ENCODE measurements at regions not wholly inside any gene's neighbourhood (a gene's known extent, or its start where the extent isn't known, plus 50 kb on each side); places are given as distances from the start of the nearest gene placed in this dataset.

- no peak overlapping the region for H3K4me3 Mint-ChIP-seq
- H3K27me3 Mint-ChIP-seq (ENCODE audit: low read depth): no peaks in the 10 kb centered on the region
- no peaks in the 10 kb centered on the region for H3K36me3 Mint-ChIP-seq (ENCODE audit: insufficient read depth)
- H3K4me1 Mint-ChIP-seq (ENCODE audit: low read depth): no peaks in the 10 kb centered on the region
- DNase-seq (no peak), ATAC-seq (no peak)
- H3K9me3 Mint-ChIP-seq: no peaks in the 10 kb centered on the region
Measured at GRCh38 chr18:24868311-24868710, 407.9 kb downstream of the HRH4 start.

- H3K9me3 Mint-ChIP-seq: no peaks in the 10 kb centered on the region
- peaks cover under 1% of the 10 kb centered on the region for H3K27me3 Mint-ChIP-seq (ENCODE audit: low read depth)
- no peaks in the 10 kb centered on the region for H3K4me1 Mint-ChIP-seq (ENCODE audit: low read depth)
- DNase-seq (no peak), ATAC-seq (no peak)
- no peaks in the 10 kb centered on the region for H3K36me3 Mint-ChIP-seq (ENCODE audit: insufficient read depth)
- no peak overlapping the region for H3K4me3 Mint-ChIP-seq
Measured at GRCh38 chr18:24868760-24869237, 408.4 kb downstream of the HRH4 start.

GRCh38 chr18:24869285-24869684 is 408.8 kb downstream of the HRH4 start:
- H3K36me3 Mint-ChIP-seq (ENCODE audit: insufficient read depth): no peaks in the 10 kb centered on the region
- peaks cover 2% of the 10 kb centered on the region for H3K27me3 Mint-ChIP-seq (ENCODE audit: low read depth)
- H3K9me3 Mint-ChIP-seq: no peaks in the 10 kb centered on the region
- H3K4me1 Mint-ChIP-seq (ENCODE audit: low read depth): no peaks in the 10 kb centered on the region
- no peak for ATAC-seq
- DNase-seq: no peak
- H3K4me3 Mint-ChIP-seq: no peak overlapping the region

- ATAC-seq: no peak
- H3K27me3 Mint-ChIP-seq (ENCODE audit: low read depth): peaks cover 2% of the 10 kb centered on the region
Measured at GRCh38 chr18:24875286-24875685, 414.8 kb downstream of the HRH4 start.

GRCh38 chr18:24875777-24876176 is 415.3 kb downstream of the HRH4 start:
- H3K4me3 Mint-ChIP-seq: no peak overlapping the region
- H3K4me1 Mint-ChIP-seq (ENCODE audit: low read depth): no peaks in the 10 kb centered on the region
- ATAC-seq: no peak
- no peak for DNase-seq
- no peaks in the 10 kb centered on the region for H3K9me3 Mint-ChIP-seq
- no peaks in the 10 kb centered on the region for H3K36me3 Mint-ChIP-seq (ENCODE audit: insufficient read depth)
- H3K27me3 Mint-ChIP-seq (ENCODE audit: low read depth): peaks cover 2% of the 10 kb centered on the region

More at GRCh38 chr18:24875286-24875685, 414.8 kb downstream of the HRH4 start:
- no peaks in the 10 kb centered on the region for H3K9me3 Mint-ChIP-seq
- no peaks in the 10 kb centered on the region for H3K4me1 Mint-ChIP-seq (ENCODE audit: low read depth)
- DNase-seq: no peak
- no peaks in the 10 kb centered on the region for H3K36me3 Mint-ChIP-seq (ENCODE audit: insufficient read depth)
- H3K4me3 Mint-ChIP-seq: no peak overlapping the region

- Mint-ChIP-seq H3K36me3 (ENCODE audit: insufficient read depth) (no peaks in the 10 kb centered on the region), H3K27me3 (ENCODE audit: low read depth) (peaks cover 2% of the 10 kb centered on the region), H3K4me3 (no peak overlapping the region), H3K9me3 (no peaks in the 10 kb centered on the region), H3K4me1 (ENCODE audit: low read depth) (no peaks in the 10 kb centered on the region)
- no peak for DNase-seq
- ATAC-seq: no peak
Measured at GRCh38 chr18:24876266-24876665, 415.8 kb downstream of the HRH4 start.

GRCh38 chr18:24877066-24877465 is 416.6 kb downstream of the HRH4 start:
- no peak for DNase-seq
- H3K36me3 Mint-ChIP-seq (ENCODE audit: insufficient read depth): no peaks in the 10 kb centered on the region
- peaks cover 2% of the 10 kb centered on the region for H3K27me3 Mint-ChIP-seq (ENCODE audit: low read depth)
- H3K4me3 Mint-ChIP-seq: no peak overlapping the region
- no peaks in the 10 kb centered on the region for H3K9me3 Mint-ChIP-seq
- ATAC-seq: no peak
- no peaks in the 10 kb centered on the region for H3K4me1 Mint-ChIP-seq (ENCODE audit: low read depth)

- Mint-ChIP-seq H3K4me1 (ENCODE audit: low read depth) (no peaks in the 10 kb centered on the region), H3K9me3 (no peaks in the 10 kb centered on the region)
- ATAC-seq: no peak
Measured at GRCh38 chr18:24877546-24877945, 417.1 kb downstream of the HRH4 start.

GRCh38 chr18:24878289-24878688 is 417.9 kb downstream of the HRH4 start:
- DNase-seq: no peak
- ATAC-seq: no peak
- no peaks in the 10 kb centered on the region for H3K4me1 Mint-ChIP-seq (ENCODE audit: low read depth)
- H3K36me3 Mint-ChIP-seq (ENCODE audit: insufficient read depth): no peaks in the 10 kb centered on the region
- peaks cover 2% of the 10 kb centered on the region for H3K27me3 Mint-ChIP-seq (ENCODE audit: low read depth)
- H3K9me3 Mint-ChIP-seq: no peaks in the 10 kb centered on the region
- H3K4me3 Mint-ChIP-seq: no peak overlapping the region

More at GRCh38 chr18:24877546-24877945, 417.1 kb downstream of the HRH4 start:
- H3K4me3 Mint-ChIP-seq: no peak overlapping the region
- H3K36me3 Mint-ChIP-seq (ENCODE audit: insufficient read depth): no peaks in the 10 kb centered on the region
- peaks cover 2% of the 10 kb centered on the region for H3K27me3 Mint-ChIP-seq (ENCODE audit: low read depth)
- no peak for DNase-seq

GRCh38 chr18:24885276-24885675 is 424.8 kb downstream of the HRH4 start:
- DNase-seq: no peak
- H3K9me3 Mint-ChIP-seq: no peaks in the 10 kb centered on the region
- no peak for ATAC-seq
- H3K36me3 Mint-ChIP-seq (ENCODE audit: insufficient read depth): no peaks in the 10 kb centered on the region
- H3K27me3 Mint-ChIP-seq (ENCODE audit: low read depth): no peaks in the 10 kb centered on the region
- H3K4me1 Mint-ChIP-seq (ENCODE audit: low read depth): no peaks in the 10 kb centered on the region
- no peak overlapping the region for H3K4me3 Mint-ChIP-seq

GRCh38 chr18:24894880-24895279 is 434.4 kb downstream of the HRH4 start:
- DNase-seq (no peak), ATAC-seq (no peak)
- Mint-ChIP-seq H3K36me3 (ENCODE audit: insufficient read depth) (no peaks in the 10 kb centered on the region), H3K4me3 (no peak overlapping the region), H3K4me1 (ENCODE audit: low read depth) (no peaks in the 10 kb centered on the region), H3K27me3 (ENCODE audit: low read depth) (no peaks in the 10 kb centered on the region), H3K9me3 (peaks cover 5% of the 10 kb centered on the region)

- Mint-ChIP-seq H3K4me1 (ENCODE audit: low read depth) (no peaks in the 10 kb centered on the region), H3K9me3 (peaks cover 14% of the 10 kb centered on the region), H3K36me3 (ENCODE audit: insufficient read depth) (no peaks in the 10 kb centered on the region), H3K27me3 (ENCODE audit: low read depth) (no peaks in the 10 kb centered on the region), H3K4me3 (no peak overlapping the region)
- no peak for ATAC-seq
- no peak for DNase-seq
Measured at GRCh38 chr18:24897461-24897860, 437.0 kb downstream of the HRH4 start.

- H3K4me1 Mint-ChIP-seq (ENCODE audit: low read depth): no peaks in the 10 kb centered on the region
- no peak overlapping the region for H3K4me3 Mint-ChIP-seq
- ATAC-seq (no peak), DNase-seq (no peak)
- H3K27me3 Mint-ChIP-seq (ENCODE audit: low read depth): no peaks in the 10 kb centered on the region
- H3K36me3 Mint-ChIP-seq (ENCODE audit: insufficient read depth): no peaks in the 10 kb centered on the region
- peaks cover 3% of the 10 kb centered on the region for H3K9me3 Mint-ChIP-seq
Measured at GRCh38 chr18:24910221-24910620, 441.7 kb downstream of the ZNF521 start.

- H3K4me3 Mint-ChIP-seq: no peak overlapping the region
- no peaks in the 10 kb centered on the region for H3K9me3 Mint-ChIP-seq
- H3K4me1 Mint-ChIP-seq (ENCODE audit: low read depth): no peaks in the 10 kb centered on the region
- ATAC-seq: no peak
- no peaks in the 10 kb centered on the region for H3K27me3 Mint-ChIP-seq (ENCODE audit: low read depth)
- H3K36me3 Mint-ChIP-seq (ENCODE audit: insufficient read depth): no peaks in the 10 kb centered on the region
- no peak for DNase-seq
Measured at GRCh38 chr18:24913507-24914170, 438.3 kb downstream of the ZNF521 start.

GRCh38 chr18:24914171-24914525 is 437.8 kb downstream of the ZNF521 start:
- ATAC-seq (no peak), DNase-seq (no peak)
- no peaks in the 10 kb centered on the region for H3K4me1 Mint-ChIP-seq (ENCODE audit: low read depth)
- H3K36me3 Mint-ChIP-seq (ENCODE audit: insufficient read depth): no peaks in the 10 kb centered on the region
- no peak overlapping the region for H3K4me3 Mint-ChIP-seq
- H3K9me3 Mint-ChIP-seq: no peaks in the 10 kb centered on the region
- H3K27me3 Mint-ChIP-seq (ENCODE audit: low read depth): no peaks in the 10 kb centered on the region

Data from activated T-cell treated with anti-CD3 and anti-CD28 coated beads, Interleukin-2, amount 50 U/mL, for 4 hours (primary cell).